CD4-positive, alpha-beta T cell treated with Interleukin-6 for 4 hours (primary cell): ENCODE measurements at regions not wholly inside any gene's neighbourhood (a gene's known extent, or its start where the extent isn't known, plus 50 kb on each side); places are given as distances from the start of the nearest gene placed in this dataset.

Experiments
- DNase-seq: peaks from one replicate; pipeline ENCODE4 v3.0.0-alpha.2; 2020; ENCODE audit warnings: mixed read lengths

- DNase-seq = no peak
These were observed 667.3 kb downstream of the PTPRU start for GRCh38 chr1:29903548-29904166.

GRCh38 chr1:29901624-29902325 is 665.5 kb downstream of the PTPRU start:
- no peak for DNase-seq

DNA sequence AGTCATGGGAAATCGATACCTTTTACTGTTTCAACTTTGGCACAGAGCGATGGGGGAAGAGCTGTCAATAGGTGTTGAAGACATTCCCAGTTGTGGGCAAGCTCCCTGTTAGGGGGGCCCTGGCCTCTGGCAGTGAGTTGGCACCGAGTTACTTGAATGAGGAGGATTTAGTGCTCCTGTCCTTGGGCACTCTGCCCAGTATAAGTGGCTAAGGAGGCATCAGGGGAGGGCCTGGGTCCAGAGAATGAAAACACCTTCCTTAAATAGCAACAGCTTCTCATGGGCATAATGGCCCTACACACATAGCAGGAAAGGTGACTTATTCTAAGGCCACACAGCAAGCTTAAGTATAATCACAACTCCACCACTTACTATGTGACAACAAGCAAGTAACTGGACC is 664.4 kb downstream of the PTPRU start:
- DNase-seq = no peak

DNA sequence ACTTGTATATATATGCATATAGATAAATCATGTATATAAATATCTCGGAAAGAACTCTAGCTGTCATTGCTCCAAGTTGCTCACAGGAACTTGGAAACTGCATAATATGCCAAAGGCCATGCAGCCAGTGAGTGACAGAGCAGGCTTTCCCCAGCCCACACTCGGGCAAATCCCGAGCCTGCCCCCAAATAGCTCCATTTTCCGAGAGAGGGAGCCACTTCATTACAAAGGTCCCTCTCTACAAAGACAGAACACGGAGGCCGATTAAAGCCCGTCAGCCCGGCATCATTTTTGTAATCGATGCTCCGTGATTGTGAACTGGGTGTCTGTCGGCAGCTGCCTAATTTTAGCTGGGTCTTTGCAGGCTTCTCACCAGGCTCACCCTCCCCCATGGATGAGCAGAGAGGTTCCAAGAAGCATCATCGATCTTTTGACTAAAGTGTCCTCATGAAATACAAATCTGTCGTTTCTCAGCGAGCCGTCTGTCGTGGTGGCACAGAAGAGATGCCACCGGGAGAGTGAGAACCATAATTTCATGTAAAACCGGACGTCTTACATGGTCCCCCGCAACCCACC is 663.9 kb downstream of the PTPRU start:
- DNase-seq = no peak

- DNase-seq = no peak
These were observed 660.7 kb downstream of the PTPRU start for GRCh38 chr1:29896791-29897714.

- no peak for DNase-seq
These were observed 660.0 kb downstream of the PTPRU start for GRCh38 chr1:29896300-29896699.

- DNase-seq = no peak
These were observed 658.9 kb downstream of the PTPRU start for GRCh38 chr1:29895201-29895600.

DNA sequence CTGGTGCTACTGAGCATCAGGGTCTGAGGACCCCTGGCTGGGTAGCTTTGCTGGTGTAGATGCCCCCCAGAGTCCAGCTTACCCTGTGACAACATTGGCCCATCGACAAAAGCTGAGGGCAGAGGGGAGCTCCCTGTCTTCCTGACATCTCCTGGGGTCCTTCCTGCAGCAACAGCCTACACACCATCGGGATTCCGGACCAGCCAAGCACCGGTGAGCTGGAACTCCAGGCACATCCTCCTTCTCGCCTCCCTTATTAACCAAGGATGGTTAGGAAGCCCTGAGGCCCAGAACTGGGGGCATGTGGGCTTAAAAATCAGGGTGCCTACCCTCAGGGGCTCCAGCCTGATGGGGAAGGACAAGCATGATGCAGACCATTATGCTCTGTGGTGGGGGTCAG is 658.0 kb downstream of the PTPRU start:
- DNase-seq = no peak

- no peak for DNase-seq
These were observed 657.5 kb downstream of the PTPRU start for GRCh38 chr1:29893806-29894205.

DNA sequence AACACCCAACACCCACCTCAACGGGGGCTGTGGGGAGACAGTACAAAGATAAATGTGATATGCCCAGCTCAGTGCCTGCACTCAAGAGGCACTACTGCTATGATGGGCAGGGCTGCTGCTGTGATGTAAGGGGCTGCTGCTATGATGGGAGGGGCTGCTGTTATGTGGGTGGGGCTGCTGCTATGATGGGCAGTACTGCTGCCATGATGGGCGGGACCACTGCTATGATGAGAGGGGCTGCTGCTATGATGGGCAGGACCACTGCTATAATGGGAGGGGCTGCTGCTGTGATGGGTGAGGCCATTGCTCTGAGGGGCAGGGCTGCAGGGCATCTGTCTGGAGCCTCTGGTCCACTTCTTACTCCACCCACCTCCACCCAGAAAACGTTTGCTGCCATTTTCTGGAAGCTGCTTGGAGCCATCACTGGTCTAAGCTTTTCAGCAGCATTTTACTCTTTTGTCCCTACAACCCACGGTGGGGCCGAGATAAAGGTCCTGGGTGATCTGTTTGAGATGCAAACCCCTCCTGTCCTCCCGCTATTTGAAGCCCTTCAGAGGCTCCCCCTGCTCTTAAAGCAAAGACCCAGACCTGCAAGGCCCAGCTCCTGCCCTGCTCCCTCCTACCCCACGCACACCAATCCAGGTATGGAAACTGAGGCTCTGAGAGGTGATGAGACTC is 656.9 kb downstream of the PTPRU start:
- no peak for DNase-seq

- no peak for DNase-seq
These were observed 655.9 kb downstream of the PTPRU start for GRCh38 chr1:29892247-29892646.

DNA sequence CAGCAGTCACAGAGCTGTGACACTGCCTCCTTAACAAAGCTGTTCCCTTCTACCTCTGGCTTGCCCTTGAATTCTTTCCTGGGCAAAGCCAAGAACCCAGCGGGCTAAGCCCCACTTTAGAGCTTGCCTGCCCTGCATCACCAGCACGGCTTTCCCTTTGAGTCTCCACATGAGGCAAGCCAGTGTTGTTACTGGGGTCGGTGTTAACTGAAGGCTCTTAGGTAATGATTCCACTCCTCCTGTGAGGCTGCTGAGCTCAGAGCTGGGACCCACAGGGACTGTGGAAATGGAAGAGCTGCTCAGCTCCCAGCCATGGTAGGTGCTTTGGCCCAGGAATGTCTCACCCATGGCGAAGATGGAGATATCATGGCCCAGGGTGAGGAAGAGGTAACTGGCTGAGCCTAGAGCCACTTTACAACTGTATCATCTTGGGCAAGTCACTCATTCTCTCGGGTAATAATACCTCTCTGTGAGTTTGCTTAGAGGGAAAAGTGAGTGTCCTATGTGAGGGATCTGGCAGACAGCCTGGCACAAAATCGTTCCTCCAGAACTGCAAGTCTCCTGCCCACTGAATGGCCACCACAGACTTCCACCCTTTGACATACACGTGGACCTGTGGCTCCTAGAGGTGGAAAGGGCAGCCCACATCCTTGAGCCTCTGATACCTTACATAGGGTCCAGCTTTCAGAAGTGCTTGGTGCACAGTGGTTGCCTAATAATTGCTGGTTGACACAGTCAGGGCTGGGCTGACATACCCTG is 654.1 kb downstream of the PTPRU start:
- no peak for DNase-seq

DNA sequence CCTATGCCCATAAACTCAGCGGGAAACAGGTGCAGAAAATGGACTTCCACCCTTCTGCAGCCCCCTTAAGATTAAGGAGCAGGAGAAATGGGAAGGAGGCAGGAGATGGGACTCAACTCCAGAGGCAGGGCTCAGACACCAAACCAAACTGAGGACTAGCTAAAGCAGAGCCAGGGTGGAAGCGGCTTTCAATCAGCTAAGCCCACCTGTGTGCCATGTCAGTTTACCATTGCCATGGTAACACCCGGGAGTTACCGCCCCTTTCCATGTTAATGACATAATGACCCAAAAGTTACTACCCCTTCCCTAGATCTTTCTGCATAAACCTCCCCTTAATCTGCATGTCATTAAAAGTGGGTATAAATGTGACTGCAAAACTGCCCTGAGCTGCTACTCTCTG is 653.5 kb downstream of the PTPRU start:
- no peak for DNase-seq

DNA sequence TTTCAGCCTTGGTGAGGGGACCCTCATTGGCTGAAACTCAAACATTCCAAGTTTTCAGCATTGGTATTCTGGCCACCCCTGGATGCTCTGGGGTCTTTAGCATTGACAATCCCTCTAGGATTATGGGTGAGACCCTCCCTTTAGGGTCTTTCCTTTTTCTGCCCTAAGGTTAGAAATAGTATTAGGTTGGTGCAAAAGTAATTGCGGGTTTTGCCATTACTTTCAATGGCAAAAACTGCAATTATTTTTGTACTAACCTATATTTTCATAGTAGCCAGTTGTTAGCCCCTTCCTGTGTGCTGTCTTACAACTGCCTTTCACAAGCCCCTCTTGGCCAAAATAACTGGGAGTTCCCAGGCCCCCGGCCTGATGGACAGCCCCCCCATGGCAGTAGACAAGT is 648.4 kb downstream of the PTPRU start:
- no peak for DNase-seq

GRCh38 chr1:29883986-29884385 is 647.7 kb downstream of the PTPRU start:
- DNase-seq = no peak

DNA sequence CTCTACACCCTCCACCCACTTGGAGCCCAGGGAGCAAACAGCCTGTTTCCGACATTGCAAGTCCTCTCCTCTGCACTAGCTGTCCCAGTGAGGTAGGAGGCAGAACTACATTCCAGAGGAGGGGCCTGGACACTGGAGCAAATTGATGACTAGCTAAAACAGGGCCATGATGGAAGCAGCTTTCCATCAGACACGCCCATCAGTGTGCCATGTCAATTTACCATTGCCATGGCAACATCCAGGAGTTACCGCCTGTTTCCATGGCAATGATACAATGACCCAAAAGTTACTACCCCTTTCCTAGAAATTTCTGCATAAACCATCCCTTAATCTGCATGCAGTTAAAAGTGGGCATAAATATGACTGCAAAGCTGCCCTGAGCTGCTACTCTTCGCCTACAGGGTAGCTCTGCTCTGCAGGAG is 647.1 kb downstream of the PTPRU start:
- no peak for DNase-seq

DNA sequence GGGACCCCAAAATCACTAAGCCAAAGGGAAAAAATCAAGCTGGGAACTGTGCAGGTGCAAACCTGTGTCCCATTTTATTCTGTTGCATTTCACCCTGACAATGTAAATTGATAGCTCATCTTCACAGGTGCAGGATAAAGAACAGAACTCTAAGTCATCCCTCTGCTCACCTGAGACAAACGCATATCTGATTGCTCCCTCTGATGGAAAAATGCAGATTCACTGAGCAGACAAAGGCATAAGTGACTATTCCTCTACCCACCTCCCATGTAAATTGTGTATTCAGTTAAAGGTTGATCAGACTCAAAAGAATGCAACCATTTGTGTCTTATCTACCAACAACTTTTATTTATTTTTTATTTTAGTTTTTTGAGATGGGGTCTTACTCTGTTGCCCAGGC is 644.2 kb downstream of the PTPRU start:
- DNase-seq = no peak

DNA sequence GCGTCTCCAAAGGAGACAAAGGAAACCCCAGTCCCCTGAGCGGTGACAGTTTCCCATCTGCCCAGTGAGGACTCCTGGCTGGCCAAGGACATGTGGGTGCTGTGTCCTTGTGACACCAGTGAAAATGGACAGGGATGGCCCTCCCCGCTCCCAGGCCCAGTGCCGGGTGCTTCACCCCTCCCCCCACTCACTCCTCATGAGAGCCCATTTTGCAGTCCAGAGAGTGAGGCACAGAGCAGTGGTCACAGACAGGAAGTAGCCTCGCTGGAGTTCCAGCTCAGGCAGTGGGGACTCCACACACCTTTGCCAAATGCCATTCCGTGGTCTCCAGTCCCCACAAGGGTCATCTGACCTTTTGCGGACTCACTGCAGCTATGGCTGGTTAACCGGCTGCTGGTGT is 642.9 kb downstream of the PTPRU start:
- DNase-seq = no peak

DNA sequence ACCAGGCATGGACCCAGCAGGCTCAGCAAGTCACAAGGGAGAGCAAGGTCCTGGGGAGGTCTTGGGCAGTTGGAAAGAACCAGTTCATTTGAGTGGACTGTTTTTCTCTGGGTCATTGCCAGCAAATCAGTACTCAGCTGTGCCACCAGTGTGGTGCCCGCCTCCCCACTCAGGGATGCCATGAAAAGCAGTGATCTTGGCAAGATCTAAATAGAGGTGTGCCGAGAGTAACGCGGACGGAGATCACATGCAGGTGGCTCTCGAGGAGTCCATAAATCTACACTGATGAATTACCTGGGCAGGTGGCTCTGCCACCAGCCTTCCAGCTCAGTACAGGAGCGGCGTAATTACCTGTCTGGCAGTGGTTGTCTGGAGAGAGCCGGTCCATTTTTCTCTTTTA is 642.2 kb downstream of the PTPRU start:
- no peak for DNase-seq

DNA sequence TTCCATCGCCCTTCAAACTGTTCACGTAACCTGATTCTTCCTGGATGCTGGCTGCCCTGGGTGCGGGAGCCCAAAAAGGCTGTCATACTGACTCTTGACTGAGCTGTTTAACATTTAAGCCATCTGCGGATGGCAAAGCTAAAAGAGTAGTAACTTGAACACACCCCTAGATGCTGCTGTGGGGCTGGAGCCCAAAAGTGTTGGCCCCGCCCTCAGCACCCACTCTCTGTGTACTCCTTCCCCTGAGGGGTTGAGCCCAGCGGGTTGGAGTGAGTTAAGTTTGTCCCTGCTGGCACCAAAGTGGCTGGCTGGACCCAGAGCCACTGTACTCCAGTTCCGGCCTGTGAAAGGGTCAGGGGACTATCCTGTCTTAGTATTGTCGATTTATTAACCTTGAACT is 640.6 kb downstream of the PTPRU start:
- no peak for DNase-seq

DNA sequence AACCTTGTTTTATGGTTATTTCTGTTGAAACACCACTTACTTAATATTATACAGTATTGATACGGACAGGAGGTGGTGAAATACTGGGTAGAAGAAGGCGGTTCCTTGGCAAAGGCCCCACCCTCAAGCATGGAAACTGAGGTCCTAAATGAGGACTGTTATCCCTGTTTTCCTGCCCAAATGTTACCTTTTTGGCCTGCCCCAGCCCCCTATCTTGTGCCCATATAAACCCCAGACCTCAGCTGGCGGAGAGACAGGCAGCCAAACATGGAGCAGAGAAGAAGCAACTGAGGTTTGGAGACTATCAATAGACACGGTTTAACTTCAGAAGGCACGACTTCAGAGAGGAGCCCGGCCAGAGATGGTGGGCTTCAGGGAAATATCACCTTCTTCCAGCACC is 640.1 kb downstream of the PTPRU start:
- DNase-seq = no peak

- no peak for DNase-seq
These were observed 639.3 kb downstream of the PTPRU start for GRCh38 chr1:29875557-29876028.
